HG02970 (cell line): ENCODE measurements at regions not wholly inside any gene's neighbourhood (a gene's known extent, or its start where the extent isn't known, plus 50 kb on each side); places are given as distances from the start of the nearest gene placed in this dataset.
A peak's percentile ranks its signal among the peaks of the same experiment; 100 is the strongest.

ENCODE experiments used
- ATAC-seq: cut with Tn5 transposase; IDR thresholded peaks from one replicate; pipeline ENCODE4 v1.9.1; 2021; ENCODE audit warnings: mild to moderate bottlenecking, moderate library complexity, moderate number of reproducible peaks; ENCODE audit not compliant: unreplicated experiment, low FRiP score

DNA sequence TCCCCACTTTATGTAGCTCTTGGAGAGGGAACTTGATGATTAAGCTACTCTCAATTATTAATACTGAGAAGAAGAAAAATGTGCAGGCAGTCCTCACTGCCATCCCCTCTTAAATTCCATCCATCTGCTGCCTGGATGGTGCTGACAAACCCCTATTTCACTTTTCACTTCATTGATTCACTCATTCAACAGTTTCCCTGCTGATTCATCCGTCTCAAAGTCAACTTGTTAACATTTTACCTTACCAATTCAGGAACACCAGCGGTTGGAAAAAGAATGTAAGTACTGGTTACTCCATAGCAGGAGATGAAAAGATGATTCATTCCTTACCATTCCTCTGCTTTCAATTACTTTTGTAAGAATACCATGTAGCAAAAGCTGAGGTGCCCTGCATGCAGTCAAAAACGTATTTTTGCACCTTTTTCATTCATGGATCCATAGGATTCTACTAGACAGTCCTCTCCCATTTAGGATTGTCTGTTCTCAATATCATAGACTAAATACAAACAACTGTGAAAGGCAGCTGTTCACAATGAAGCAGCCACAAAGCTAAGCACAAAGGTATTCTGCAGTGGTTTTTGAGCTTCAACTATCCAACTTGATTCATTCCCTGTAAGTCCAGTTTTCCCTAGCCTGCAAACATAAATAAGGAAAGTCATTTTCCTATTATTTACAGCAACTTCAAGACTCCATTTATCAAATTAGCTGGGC is 262.0 kb downstream of the MREG start:
- no peak for ATAC-seq

DNA sequence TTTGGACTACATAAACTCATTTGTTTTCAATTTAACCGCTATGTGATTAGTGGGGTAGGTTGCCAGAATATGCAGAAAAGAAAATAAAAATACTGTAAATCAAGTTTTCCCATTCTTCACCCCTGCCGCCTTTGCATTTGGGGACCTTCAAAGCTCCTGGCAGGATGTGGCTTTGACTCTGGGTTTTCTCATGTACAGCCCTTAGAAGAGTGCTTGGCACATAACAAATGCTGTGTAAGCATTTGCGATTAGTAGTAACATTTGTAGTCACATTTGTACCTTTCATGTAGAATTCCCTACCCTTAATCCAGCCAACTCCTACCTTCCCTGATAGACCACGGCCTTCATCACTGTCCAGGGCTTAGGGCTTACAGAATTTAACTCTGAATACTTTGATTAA is 262.6 kb downstream of the MREG start:
- no peak for ATAC-seq

DNA sequence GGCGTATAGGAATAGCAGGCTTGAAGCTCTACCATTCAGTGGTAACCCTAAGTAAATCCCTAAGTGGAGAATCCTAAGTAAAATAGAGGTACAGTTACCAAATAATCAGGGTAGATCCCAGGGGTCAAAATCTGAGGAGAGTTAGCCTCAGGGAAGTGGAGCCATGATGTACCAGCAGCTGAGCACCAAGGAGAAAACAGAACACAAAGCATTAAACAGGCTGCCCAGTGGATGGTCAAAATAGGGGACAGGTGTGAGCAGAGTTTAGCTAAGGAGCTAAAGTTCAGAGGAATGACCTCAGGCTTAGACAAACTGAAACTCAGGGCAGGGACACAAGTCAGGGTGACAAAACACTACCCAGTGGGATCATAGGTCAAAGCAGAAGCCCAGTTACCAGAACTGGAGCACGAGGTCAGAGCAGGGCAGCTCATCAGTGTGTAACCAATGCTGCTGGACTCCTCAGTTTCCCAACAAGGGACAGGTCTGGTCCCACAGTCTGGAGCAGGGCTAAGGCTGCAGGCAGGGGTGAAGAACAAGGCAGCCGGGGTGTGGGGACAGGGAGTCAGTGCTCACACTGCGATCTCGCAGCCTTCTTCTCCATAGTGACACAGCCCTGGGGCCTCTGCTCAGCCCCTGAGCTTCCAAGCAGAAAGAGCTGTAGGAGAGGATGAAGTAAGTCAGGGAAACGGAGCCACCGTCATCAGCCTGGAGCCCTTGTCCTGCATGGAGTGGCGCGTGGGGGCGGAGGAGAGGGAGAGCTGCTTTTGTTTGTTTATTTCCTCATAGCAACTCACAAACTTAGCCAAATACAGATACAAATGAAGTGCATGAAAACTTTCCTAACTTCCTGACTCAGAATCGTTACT is 264.0 kb downstream of the MREG start:
- ATAC-seq, result no peak

DNA sequence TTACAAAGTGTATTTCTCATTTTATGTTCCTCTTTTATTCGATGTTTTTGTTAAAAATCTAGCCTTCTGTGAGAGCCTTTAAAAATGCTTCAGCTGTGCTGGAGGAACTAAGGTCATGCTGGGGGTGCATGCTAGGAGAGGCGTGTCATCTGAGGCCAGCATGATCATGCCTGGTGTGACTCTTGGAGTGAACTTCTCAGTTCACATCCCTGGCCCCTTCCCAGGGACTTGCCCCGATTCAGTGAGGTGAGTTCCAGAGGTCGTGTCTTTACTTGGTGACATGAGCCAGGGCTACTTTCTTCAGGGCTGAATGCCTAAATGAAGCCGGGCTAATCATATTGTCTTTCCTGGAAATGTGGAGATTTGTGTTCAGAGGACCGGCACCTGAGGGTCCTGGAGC is 264.9 kb downstream of the MREG start:
- ATAC-seq, result no peak

DNA sequence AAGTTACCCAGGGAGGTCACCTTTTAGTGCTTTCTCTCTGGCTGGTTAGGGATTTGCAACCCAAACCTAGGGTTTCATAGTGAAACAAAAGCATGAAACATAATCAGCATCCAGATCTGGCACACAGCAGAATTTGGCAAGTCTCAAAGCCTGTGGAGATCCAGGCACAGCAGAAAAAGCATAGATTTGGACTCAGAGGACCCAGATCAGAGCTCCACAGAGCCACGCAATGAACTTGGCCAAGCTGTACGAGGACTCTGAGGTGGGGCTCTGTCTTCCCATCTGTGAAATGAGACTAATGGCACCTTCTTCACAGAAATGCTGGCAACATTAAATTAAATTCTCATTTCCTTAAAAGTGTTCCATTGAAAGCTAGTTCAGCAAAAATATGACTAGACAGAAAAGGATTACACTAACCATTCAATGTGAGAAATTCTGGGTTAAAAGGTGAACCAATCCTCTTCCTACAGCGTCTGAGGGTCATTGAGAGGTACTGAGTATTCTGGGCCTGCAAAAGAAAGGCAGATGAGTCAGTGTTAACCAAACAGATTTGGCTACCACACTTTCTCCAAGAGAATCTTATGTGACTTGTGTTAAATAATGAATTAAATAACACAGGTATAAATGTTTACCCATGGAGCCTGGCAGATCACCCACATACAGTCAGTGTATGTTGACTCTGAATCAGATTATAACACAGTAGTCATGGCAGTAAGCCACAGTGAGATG is 266.3 kb downstream of the MREG start:
- no peak for ATAC-seq

DNA sequence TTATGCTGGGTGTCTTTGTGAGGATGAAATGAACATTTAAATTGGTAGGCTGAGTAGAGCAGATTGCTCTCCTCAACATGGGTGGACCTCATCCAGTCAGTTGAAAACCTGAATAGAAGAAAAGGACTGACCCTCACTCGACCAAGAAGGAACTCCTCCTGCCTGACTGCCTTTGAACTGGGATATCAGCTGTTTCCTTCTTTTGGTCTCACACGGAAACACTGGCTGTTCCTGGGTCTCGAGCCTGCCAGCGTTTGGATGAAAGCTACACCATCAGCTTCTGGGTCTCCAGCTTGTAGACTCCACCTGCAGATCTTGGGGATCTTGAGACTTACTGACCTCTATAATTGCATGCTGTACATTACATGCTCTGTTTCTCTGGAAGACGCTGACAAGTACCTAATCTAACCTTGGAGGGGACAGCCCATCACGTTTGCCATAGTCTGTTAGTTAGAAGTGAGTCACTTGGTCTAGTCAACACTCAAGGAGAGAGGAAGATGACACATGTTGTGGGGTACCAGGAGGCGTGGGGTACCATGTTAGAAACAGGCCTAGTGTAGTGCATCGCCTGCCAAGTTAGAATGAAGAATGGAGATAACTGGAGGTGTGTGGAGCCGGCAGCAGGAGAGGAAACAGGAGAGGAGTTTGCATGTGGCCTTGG is 267.0 kb downstream of the MREG start:
- ATAC-seq, result no peak

DNA sequence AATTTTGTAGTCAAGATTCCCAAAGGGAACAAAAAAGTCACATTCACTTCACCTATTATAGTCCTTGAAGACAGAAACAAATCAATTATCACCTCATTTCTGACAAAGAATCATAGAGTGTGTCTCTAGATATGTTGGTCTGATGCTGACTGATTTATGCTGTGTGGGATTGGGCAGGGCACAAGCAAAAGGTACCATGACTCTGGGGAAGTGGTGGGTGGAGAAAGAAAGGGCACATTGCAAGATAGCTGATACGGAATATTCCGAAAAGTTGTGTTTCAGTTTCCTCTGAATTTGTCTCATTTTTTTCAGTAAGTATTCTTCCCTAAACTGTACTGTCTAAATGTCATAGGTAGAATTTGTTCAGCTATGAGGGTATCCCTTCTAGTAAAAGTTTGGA is 268.0 kb downstream of the MREG start:
- ATAC-seq, result no peak

DNA sequence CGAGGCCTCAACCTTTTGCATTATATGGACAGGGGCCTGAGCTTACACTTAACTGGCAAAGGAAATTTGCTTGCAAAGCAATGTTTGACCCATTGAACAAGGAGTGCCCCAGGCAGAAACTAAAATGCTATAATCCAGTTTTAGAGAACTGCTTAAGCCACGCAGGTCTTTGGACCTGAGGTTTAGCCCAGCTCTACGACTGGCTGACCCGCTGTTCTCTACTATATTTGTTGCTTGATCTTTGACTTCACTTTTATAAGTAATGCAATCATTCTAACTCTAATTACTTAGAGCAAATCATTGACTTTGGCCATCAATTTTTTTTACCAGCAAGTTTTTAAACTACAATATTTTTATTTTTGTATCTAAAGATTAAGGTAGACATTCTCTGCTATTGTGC is 268.8 kb downstream of the MREG start:
- ATAC-seq, result no peak

DNA sequence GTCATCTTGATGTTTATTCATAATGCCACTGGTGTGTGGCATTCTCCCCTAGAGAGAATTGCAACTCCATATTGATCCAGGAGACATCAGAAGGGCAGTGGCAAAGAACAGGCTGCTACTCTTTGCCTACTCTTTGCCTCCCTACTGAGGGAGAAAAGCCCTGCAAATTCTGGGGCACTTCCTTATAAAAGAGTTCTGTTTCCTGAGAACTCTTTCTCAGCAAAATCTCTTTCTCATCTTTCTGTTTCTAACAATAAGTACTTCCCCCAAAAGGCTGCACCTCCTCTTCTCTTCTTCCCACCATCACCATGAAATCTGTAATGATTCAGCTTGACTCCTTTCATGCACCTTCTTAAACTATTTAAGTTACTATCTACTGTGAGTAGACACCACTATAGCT is 270.3 kb downstream of the MREG start:
- no peak for ATAC-seq

DNA sequence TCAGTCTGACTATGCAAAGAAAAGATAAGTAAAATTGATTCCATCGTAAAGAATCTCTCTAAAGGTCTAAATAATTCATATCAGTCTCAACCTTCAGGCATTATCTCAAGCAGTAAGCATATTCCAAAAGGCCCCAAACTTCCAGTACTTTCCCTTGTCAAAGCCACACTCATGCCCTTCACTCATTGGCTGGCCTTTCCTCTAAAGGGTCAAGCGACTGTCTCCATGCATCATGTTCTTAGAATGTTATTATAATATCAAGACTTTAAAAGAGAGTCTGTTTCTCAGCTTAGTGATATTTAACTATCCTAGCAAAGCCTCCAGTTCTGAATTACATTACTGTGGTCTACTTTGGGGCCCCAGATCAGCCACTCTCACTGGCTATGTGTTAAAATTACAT is 271.3 kb downstream of the MREG start:
- no peak for ATAC-seq

DNA sequence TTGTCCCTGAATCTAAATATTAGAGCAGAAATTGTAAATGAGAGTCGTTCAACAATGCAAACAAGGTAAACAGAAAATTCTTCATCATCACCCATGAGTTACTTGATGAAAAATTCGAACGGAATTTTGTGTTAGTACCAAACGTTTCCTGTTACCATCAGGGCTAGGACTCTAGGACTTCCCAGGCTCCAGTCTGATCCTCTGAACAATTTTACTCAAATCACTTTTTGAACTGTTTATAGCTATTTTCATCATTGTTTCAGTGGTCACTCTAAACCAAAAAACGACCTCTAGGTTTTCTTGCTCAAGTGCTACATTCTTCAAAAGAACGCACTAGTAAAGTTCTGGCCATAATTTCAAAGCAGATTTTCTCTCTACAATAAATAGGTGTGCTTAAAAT is 273.3 kb downstream of the MREG start:
- ATAC-seq, result no peak

DNA sequence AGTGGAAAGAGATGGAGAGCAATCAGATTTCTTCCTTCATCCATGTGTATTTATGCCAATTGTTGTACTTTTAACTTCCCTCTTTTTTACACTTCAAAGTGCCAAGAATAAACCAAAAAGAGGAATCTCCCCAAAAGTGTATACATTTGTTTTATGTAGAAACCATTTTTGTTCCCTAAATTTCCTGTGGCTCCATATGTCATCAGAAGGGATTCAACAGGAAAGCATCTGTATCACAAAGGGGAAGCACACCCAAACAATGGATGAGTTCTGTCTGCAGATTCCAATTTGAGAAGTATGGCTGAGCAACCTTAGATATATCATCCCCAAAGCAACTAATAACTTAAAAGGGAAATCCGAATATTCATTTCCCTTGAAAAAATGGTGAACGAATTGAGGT is 275.0 kb downstream of the MREG start:
- no peak for ATAC-seq

DNA sequence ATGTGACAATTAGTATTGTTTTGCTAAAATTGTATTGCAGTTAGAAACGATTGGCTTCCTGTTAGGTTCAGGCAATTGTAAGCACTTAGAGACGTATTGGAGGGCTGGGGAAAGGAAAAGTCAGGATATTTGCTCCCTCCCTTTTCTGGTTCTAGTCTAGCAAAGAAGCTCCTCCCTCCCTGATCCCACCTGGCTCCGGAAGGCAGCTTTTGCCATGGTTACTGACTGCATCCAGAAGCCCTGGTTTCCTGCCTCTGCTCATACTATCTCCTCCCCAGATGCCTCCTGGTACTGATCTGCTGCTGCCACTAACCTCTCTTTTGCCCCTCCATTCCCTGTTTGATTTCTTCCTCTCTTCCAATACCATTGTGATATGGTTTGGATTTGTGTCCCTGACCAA is 275.9 kb downstream of the MREG start:
- no peak for ATAC-seq

DNA sequence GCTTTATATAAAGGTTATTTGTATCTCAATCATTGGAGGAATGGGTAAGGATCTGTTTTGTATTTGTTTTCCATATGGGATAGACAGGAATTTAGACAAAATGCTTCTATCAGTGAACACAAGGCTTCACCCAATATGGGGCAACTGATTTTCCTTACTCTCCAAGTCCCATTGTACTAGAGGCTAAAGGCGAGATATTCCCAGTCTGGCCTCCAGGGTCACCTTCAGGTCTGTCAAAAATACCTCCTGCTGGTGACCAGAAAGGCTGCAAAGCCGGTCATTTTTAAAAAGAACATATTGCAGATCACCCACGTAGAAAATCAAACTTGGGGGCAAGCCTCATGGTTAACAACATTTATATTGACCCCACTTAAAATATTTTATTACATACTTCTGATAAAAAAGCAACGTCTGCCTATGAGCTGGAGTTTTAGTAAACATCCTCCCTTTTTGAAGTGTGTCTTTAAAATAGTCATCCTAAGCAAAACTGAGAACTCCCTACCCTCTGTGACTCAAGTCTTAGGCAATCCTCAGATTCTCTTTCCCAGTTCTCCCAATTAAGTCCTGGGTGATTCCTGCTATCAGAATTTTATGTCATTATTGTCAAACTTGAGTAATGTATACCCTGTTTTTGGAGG is 276.6 kb downstream of the MREG start:
- no peak for ATAC-seq

DNA sequence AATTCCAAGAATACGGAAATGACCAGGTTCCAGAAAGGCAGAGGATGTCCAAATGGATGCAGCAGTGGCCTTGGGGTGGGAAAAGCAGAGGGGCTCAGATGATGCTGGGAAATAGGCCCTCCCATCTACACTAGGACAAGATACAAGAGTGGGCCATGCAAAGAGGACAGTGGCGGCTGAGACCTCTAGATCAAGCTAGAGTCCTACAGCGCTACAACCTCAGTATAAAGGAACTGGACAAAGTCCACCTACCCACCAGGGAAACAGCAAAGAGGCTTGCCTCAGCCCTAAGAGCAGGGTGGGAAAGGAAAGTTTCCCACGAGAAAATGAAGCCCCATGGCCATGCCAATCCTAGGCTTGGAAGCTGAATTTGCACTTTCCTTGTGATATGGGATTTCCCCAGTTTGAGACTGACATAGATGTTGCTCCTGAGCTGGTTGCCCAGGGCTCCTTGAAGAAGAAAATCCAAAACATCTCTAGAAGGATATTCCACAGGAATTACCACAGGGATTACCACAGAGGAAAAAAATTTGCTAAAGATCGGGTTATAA is 282.2 kb downstream of the MREG start:
- no peak for ATAC-seq

DNA sequence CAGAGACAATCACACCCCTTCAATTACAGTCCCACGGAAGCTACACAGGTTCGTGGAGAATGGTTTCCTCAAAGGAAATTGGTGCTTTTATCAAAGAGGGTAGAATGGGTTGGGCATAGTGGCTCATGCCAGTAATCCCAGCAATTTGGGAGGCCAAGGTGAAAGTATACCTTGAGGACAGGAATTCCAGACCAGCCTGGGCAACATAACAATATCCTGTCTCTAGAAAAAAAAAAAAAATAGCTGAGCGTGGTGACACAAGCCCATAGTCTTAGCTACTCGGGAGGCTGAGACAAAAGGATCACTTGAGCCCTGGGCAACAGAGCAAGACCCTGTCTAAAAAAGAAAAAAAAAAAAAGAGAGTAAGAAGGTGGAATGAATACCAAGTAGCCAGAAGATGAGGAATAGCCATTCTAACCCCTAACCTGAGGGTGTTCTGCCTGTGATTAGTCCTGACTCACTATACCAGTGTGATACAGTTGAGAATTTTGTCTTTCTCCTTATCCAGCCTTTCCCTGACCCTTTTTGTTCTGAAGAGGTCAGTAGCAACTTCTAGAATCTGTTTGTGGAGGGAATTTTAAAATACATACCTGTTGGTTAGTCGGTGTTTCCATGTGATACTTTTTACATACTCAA is 283.2 kb downstream of the MREG start:
- ATAC-seq, result no peak

DNA sequence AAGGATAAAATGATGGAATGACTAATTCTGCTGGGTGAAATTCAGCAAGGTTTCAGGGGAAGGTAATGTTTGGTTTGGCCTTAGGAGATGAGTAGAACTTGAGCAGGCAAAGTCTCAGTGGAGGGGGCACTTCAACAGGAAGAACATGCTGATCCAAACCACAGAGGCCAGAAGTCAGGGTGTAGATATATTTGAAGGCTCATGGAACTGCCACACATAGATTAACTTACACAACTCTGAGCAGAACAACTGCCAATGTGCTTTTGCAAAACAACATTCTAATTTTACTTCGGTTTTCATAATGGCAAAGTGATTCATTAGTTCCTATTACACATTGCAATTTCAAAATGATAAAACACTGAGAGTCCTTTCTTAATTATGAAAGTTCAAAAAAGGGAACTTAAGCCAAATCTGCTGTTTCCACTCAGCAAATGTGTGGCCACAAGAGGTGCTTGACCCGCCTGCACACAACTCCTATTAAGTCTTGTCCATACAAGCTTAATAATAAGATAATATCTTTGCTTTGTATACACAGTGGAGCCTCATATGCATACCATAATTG is 284.8 kb downstream of the MREG start:
- peak; percentile 40 for ATAC-seq

DNA sequence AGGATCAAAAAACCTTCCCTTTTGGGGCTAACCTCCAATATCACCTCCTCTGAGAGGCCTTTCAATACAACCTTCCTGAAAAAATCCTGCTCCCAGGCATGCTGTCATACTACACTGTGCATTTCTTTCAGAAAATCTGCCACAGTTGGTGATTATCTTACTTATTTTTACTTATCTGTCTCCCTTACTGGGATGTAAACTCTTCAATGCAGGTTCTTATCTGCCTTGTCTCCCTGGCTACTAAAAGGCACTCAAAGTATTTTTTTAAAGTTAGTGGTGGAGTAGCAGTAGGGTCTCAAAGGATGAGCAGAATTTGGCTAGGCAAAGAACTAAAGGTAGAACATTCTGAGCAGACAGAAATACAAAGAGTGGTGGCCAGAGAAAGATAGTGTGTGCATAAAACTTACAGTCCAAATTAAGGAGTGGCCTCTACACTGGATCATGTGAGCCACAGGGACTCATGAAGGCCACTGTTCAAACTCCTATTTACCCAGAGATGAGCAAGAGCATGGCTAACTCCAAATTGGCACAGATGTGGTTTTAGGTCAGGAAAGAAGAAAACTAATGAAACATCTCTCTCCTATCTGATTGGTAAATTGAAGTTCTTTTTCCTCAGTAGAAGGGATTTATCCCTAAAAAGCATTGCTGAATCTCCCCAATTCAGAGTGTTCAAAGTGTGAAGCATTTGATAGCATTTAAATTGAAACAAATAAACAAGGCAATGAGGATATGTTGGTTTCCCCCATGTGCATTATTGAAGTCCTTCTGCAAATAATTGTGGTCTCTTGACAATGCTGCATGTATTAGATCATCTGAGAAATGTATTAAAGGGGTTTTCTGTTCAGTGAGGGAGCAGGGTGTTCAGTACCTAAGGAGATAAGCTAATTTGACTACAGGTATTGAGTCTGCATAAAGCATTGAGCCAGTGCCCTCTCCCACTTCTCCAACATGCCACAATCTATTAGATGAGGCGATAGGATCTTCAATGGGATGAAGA is 285.5 kb downstream of the MREG start:
- ATAC-seq, result no peak
